IMR-90 (cell line): ENCODE measurements at regions not wholly inside any gene's neighbourhood (a gene's known extent, or its start where the extent isn't known, plus 50 kb on each side); places are given as distances from the start of the nearest gene placed in this dataset.

Source experiments
- ATAC-seq: fragments of 200-7000 bp; cut with Tn5 transposase; 2 replicates; pipeline ENCODE4 v1.9.1; 2020; ENCODE audit warnings: low read depth, mild to moderate bottlenecking, moderate library complexity
- BruUV-seq: library from RNA; stranded (reverse); fragments of 400-500 nt; replicated peaks from 2 replicates; lab custom pipeline; 2021; lab: Mats Ljungman, UMichigan
- CTCF ChIA-PET: fragments of 300-600 bp; formaldehyde crosslinking; extraction: SDS; loops from one replicate; lab custom pipeline; 2021; ENCODE audit warnings: antibody characterized with exemption; lab: Yijun Ruan, JAX
- POLR2A ChIA-PET: fragments of 300-600 bp; sonication (Branson Sonifier 250); formaldehyde crosslinking; loops from one replicate; lab custom pipeline; 2022; ENCODE audit warnings: antibody characterized with exemption; ENCODE audit not compliant: unreplicated experiment; lab: Charles Lee
- DNase-seq: peaks from one replicate; pipeline ENCODE4 v3.0.0; 2013
- H2AFZ ChIP-seq: replicated peaks from 2 replicates; pipeline ENCODE3; 2013; ENCODE audit warnings: low read length, mild to moderate bottlenecking; ENCODE audit not compliant: poor library complexity
- H2AK5ac ChIP-seq: 2 replicates; pipeline ENCODE4 v1.6.1; 2013; ENCODE audit warnings: low read depth, low read length, inconsistent platforms
- H2AK9ac ChIP-seq: replicated peaks from 2 replicates; pipeline ENCODE3; 2013; ENCODE audit warnings: mild to moderate bottlenecking, low read depth, low read length, moderate library complexity; ENCODE audit not compliant: poor library complexity
- H2BK120ac ChIP-seq: 2 replicates; pipeline ENCODE4 v1.6.1; 2013; ENCODE audit warnings: low read depth, low read length, inconsistent platforms
- H2BK15ac ChIP-seq: 3 replicates; pipeline ENCODE4 v1.6.1; 2013; ENCODE audit warnings: low read depth, low read length, inconsistent platforms
- H2BK20ac ChIP-seq: 2 replicates; pipeline ENCODE4 v1.6.1; 2013; ENCODE audit warnings: low read depth, mild to moderate bottlenecking, inconsistent platforms, low read length, moderate library complexity
- H2BK5ac ChIP-seq: 2 replicates; pipeline ENCODE4 v1.6.1; 2013; ENCODE audit warnings: mild to moderate bottlenecking, low read depth, low read length, inconsistent platforms; ENCODE audit not compliant: poor library complexity, severe bottlenecking
- H3K14ac ChIP-seq: replicated peaks from 2 replicates; pipeline ENCODE4 v1.6.1; 2013; ENCODE audit warnings: low read depth, low read length, inconsistent platforms
- H3K18ac ChIP-seq: 2 replicates; pipeline ENCODE4 v1.6.1; 2013; ENCODE audit warnings: low read depth, low read length, control low read depth
- H3K23ac ChIP-seq: 2 replicates; pipeline ENCODE4 v1.6.1; 2013; ENCODE audit warnings: low read depth, low read length, inconsistent platforms
- H3K27ac ChIP-seq: 2 replicates; pipeline ENCODE4 v1.5.1; 2013; ENCODE audit warnings: mild to moderate bottlenecking, control low read depth, low read length; ENCODE audit not compliant: insufficient read depth
- H3K27me3 ChIP-seq: 2 replicates; pipeline ENCODE4 v1.6.1; 2013; ENCODE audit warnings: low read length; ENCODE audit not compliant: control insufficient read depth, insufficient read depth
- H3K36me3 ChIP-seq: 2 replicates; pipeline ENCODE4 v1.6.1; 2013; ENCODE audit warnings: low read length, mixed read lengths; ENCODE audit not compliant: control insufficient read depth, insufficient read depth
- H3K4ac ChIP-seq: 2 replicates; pipeline ENCODE4 v1.6.1; 2013; ENCODE audit warnings: low read depth, low read length, inconsistent platforms
- H3K4me1 ChIP-seq: 2 replicates; pipeline ENCODE4 v1.6.1; 2013; ENCODE audit warnings: low read length, mixed read lengths; ENCODE audit not compliant: control insufficient read depth, insufficient read depth
- H3K4me2 ChIP-seq: 2 replicates; pipeline ENCODE4 v1.6.1; 2013; ENCODE audit warnings: low read depth, mild to moderate bottlenecking, control low read depth, low read length, moderate library complexity
- H3K4me3 ChIP-seq: 2 replicates; pipeline ENCODE4 v1.5.1; 2013; ENCODE audit warnings: low read depth, mild to moderate bottlenecking, control low read depth, low read length, moderate library complexity; ENCODE audit not compliant: insufficient read depth
- H3K56ac ChIP-seq: 2 replicates; pipeline ENCODE4 v1.6.1; 2013; ENCODE audit warnings: low read length, inconsistent platforms; ENCODE audit not compliant: insufficient read depth; ENCODE audit errors: extremely low read depth
- H3K79me1 ChIP-seq, 2 experiments: 2 replicates each; pipeline ENCODE4 v1.6.1; 2013; ENCODE audit warnings: low read length in 2 of 2, inconsistent platforms in 1 of 2, low read depth in 1 of 2
- H3K9ac ChIP-seq: 2 replicates; pipeline ENCODE4 v1.6.1; 2013; ENCODE audit warnings: low read depth, low read length, control low read depth
- H3K9me1 ChIP-seq: 2 replicates; pipeline ENCODE4 v1.6.1; 2013; ENCODE audit warnings: low read length, inconsistent platforms; ENCODE audit not compliant: insufficient read depth
- H3K9me3 ChIP-seq: 2 replicates; pipeline ENCODE4 v1.6.1; 2013; ENCODE audit warnings: low read length; ENCODE audit not compliant: control insufficient read depth, insufficient read depth
- H4K20me1 ChIP-seq: 2 replicates; pipeline ENCODE4 v1.6.1; 2013; ENCODE audit warnings: low read length, inconsistent platforms; ENCODE audit not compliant: insufficient read depth
- H4K5ac ChIP-seq: 2 replicates; pipeline ENCODE4 v1.6.1; 2013; ENCODE audit warnings: mild to moderate bottlenecking, low read depth, low read length, control low read depth
- H4K8ac ChIP-seq, 2 experiments: 2 replicates each; pipeline ENCODE4 v1.6.1; 2013; ENCODE audit warnings: low read depth in 2 of 2, low read length in 2 of 2, control low read depth in 1 of 2, inconsistent platforms in 1 of 2
- H4K91ac ChIP-seq: 2 replicates; pipeline ENCODE4 v1.6.1; 2013; ENCODE audit warnings: low read depth, low read length, inconsistent platforms; ENCODE audit not compliant: insufficient read depth
- BHLHE40 ChIP-seq: fragments of 150-350 bp; IDR thresholded peaks from 2 replicates; pipeline ENCODE4 v1.6.1; 2016; ENCODE audit warnings: mild to moderate bottlenecking, low read depth, low read length
- CEBPB ChIP-seq: IDR thresholded peaks from 2 replicates; pipeline ENCODE4 v1.6.1; 2012; ENCODE audit warnings: low read depth, low read length, improper control_type of control experiment
- CHD1 ChIP-seq: IDR thresholded peaks from 2 replicates; pipeline ENCODE4 v1.6.1; 2012; ENCODE audit warnings: low read depth, low read length, improper control_type of control experiment
- FOS ChIP-seq: fragments of 150-350 bp; IDR thresholded peaks from 2 replicates; pipeline ENCODE4 v1.6.1; 2016; ENCODE audit warnings: low read depth, low read length
- MAFK ChIP-seq: IDR thresholded peaks from 2 replicates; pipeline ENCODE4 v1.6.1; 2012; ENCODE audit warnings: low read depth, low read length, improper control_type of control experiment
- MXI1 ChIP-seq: IDR thresholded peaks from 2 replicates; pipeline ENCODE4 v1.6.1; 2012; ENCODE audit warnings: low read depth, mild to moderate bottlenecking, low read length, moderate library complexity, borderline replicate concordance
- RCOR1 ChIP-seq: IDR thresholded peaks from 2 replicates; pipeline ENCODE4 v1.6.1; 2012; ENCODE audit warnings: mild to moderate bottlenecking, low read length, improper control_type of control experiment; ENCODE audit not compliant: insufficient replicate concordance
- SMC3 ChIP-seq: fragments of 150-350 bp; IDR thresholded peaks from 2 replicates; pipeline ENCODE4 v1.6.1; 2016; ENCODE audit warnings: low read depth, mild to moderate bottlenecking, antibody characterized with exemption, low read length, moderate library complexity
- WGBS, 2 experiments: methylation state at CpG; one replicate each; pipeline versions ENCODE4 v1.1.5 to v1.1.7; 2013; ENCODE audit warnings: missing lambda C conversion rate in 2 of 2; ENCODE audit not compliant: insufficient read length in 1 of 2; ENCODE audit errors: extremely low coverage in 2 of 2; 5-methylcytosine and 5-hydroxymethylcytosine counted together
- dilution Hi-C: fragments of 300-500 bp; cut with HindIII; formaldehyde crosslinking; loops from one replicate; pipeline ENCODE4 v1.14.3; 2018; ENCODE audit warnings: low sequenced_read_pairs; ENCODE audit not compliant: unreplicated experiment
- in situ Hi-C: fragments of 300-500 bp; cut with MboI; formaldehyde crosslinking; loops from 3 replicates; pipeline ENCODE4 v1.14.3; 2019; ENCODE audit warnings: low sequenced_read_pairs, inconsistent platforms, mixed read lengths
- intact Hi-C: fragments of 100-400 bp; cut with micrococcal nuclease; formaldehyde crosslinking; loops from 2 replicates; pipeline ENCODE4 v1.10.0; 2022
- TF ChIP-seq, protein P1 (sequence below): fragments of 150-350 bp; IDR thresholded peaks from 2 replicates; pipeline ENCODE4 v1.6.1; 2016; ENCODE audit warnings: low read depth, mild to moderate bottlenecking, low read length, moderate library complexity, borderline replicate concordance
- TF ChIP-seq, protein P2 (sequence below): conservative IDR thresholded peaks from 2 replicates; pipeline ENCODE4 v1.5.1; 2012; ENCODE audit warnings: mild to moderate bottlenecking, low read depth, low read length, improper control_type of control experiment
- TF ChIP-seq, protein P3 (sequence below): fragments of 150-350 bp; IDR thresholded peaks from 2 replicates; pipeline ENCODE4 v1.6.1; 2017; ENCODE audit warnings: mild to moderate bottlenecking, antibody characterized with exemption, low read length, low read depth

DNA sequence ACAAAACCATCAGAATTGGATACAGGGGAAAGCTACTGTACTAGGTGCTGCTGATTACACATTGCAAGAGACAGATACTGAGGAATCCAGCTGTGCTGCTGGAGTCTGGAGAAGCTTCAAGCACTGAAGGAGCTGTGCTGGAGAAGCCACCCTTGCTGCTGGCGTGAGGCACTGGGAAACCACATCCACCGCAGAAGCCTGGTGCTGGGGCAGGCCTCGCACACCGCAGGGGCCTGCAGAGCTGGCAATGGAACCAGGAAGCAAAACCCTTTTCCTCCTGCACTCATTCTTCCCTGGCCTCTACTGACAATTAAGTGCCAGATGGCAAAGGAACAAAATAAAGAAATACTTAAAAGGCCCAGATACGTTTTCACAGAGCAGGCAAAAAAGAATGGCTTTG lies 94.4 kb upstream of the MSH6 start:
- ChIA-PET POLR2A (no interaction called here), CTCF (no interaction called here)
- no peak overlapping the region for H3K4me2 ChIP-seq
- no peak overlapping the region for H3K56ac ChIP-seq
- H3K36me3 ChIP-seq, result no peaks in the 10 kb centered on the region
- H2AK5ac ChIP-seq, result no peak overlapping the region
- DNase-seq (no peak), ATAC-seq (no peak)
- in situ Hi-C loops, result no loop called here
- H4K8ac ChIP-seq, result no peak overlapping the region
- H2BK120ac ChIP-seq, result no peak overlapping the region
- intact Hi-C loops, result no loop called here
- dilution Hi-C loops, result no loop called here
- BruUV-seq, result no TSS peak
- H3K9me3 ChIP-seq, result no peaks in the 10 kb centered on the region
- no peaks in the 10 kb centered on the region for H3K27me3 ChIP-seq
- TF ChIP-seq MAFK, result no peak
- TF ChIP-seq SMC3, result no peak
- no peak for TF ChIP-seq FOS
- TF ChIP-seq, protein P1, sequence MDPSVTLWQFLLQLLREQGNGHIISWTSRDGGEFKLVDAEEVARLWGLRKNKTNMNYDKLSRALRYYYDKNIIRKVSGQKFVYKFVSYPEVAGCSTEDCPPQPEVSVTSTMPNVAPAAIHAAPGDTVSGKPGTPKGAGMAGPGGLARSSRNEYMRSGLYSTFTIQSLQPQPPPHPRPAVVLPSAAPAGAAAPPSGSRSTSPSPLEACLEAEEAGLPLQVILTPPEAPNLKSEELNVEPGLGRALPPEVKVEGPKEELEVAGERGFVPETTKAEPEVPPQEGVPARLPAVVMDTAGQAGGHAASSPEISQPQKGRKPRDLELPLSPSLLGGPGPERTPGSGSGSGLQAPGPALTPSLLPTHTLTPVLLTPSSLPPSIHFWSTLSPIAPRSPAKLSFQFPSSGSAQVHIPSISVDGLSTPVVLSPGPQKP, result no peak
- TF ChIP-seq RCOR1, result no peak
- TF ChIP-seq MXI1, result no peak
- TF ChIP-seq, protein P2, sequence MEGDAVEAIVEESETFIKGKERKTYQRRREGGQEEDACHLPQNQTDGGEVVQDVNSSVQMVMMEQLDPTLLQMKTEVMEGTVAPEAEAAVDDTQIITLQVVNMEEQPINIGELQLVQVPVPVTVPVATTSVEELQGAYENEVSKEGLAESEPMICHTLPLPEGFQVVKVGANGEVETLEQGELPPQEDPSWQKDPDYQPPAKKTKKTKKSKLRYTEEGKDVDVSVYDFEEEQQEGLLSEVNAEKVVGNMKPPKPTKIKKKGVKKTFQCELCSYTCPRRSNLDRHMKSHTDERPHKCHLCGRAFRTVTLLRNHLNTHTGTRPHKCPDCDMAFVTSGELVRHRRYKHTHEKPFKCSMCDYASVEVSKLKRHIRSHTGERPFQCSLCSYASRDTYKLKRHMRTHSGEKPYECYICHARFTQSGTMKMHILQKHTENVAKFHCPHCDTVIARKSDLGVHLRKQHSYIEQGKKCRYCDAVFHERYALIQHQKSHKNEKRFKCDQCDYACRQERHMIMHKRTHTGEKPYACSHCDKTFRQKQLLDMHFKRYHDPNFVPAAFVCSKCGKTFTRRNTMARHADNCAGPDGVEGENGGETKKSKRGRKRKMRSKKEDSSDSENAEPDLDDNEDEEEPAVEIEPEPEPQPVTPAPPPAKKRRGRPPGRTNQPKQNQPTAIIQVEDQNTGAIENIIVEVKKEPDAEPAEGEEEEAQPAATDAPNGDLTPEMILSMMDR, result no peak
- no peak for TF ChIP-seq BHLHE40
- no peak for TF ChIP-seq CEBPB
- TF ChIP-seq, protein P3, sequence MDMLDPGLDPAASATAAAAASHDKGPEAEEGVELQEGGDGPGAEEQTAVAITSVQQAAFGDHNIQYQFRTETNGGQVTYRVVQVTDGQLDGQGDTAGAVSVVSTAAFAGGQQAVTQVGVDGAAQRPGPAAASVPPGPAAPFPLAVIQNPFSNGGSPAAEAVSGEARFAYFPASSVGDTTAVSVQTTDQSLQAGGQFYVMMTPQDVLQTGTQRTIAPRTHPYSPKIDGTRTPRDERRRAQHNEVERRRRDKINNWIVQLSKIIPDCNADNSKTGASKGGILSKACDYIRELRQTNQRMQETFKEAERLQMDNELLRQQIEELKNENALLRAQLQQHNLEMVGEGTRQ, result no peak
- TF ChIP-seq CHD1, result no peak
- no peak overlapping the region for H3K4ac ChIP-seq
- no peaks in the 10 kb centered on the region for H4K20me1 ChIP-seq
- no peak overlapping the region for H4K5ac ChIP-seq
- no peaks in the 10 kb centered on the region for H3K4me1 ChIP-seq
- no peak overlapping the region for H2BK15ac ChIP-seq
- no peak overlapping the region for H3K9ac ChIP-seq
- H4K91ac ChIP-seq, result no peak overlapping the region
- no peak overlapping the region for H3K23ac ChIP-seq
- H3K4me3 ChIP-seq, result no peak overlapping the region
- no peak overlapping the region for H2AFZ ChIP-seq
- no peak overlapping the region for H2BK5ac ChIP-seq
- H2BK20ac ChIP-seq, result no peak overlapping the region
- H3K79me1 ChIP-seq, result no peaks in the 10 kb centered on the region
- H3K9me1 ChIP-seq, result no peaks in the 10 kb centered on the region
- H2AK9ac ChIP-seq, result no peak overlapping the region
- no peak overlapping the region for H3K14ac ChIP-seq
- H3K27ac ChIP-seq, result no peak overlapping the region
- no peak overlapping the region for H3K18ac ChIP-seq
- WGBS, 2 experiments, result 14% methylated on average over 1 of the region's 5 CpGs; no CpG with 5 or more reads in 1 of the 2 experiments
